ENCODE measurements at regions not wholly inside any gene's neighbourhood (a gene's known extent, or its start where the extent isn't known, plus 50 kb on each side); places are given as distances from the start of the nearest gene placed in this dataset.
A peak's percentile ranks its signal among the peaks of the same experiment; 100 is the strongest.

DNA sequence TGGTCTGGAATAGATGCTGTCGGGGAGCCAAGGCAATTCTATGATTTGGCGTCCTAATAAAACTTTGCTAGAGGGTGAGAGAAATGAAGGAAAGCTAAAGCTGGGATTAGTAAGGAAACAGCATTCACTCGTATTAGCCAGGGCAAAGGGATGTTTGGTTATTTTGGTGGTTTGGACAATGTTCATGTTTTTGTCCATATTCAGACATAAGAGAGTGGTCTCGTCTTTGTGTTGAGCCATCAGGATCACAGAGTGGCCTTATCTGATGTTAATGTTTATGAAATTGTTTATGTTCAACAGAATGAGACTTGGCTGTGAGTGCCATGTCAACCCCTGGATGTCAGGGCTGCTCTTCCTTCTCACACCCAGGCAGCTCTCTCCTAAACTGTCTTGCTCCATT is 58.9 kb upstream of the EPC2 start:
- intact Hi-C loops (cut with micrococcal nuclease), result no loop called here
- POLR2A ChIA-PET (ENCODE audit: partially characterized antibody), result no interaction called here
- no peak overlapping the region for H3K4me3 ChIP-seq (ENCODE audit: low read length in 2 of 2)
- Mint-ChIP-seq H3K27ac (no peak overlapping the region), H3K4me1 (peaks cover 0 to 5% (median under 1%) of the 10 kb centered on the region in 4 donors), H3K36me3 (no peaks in the 10 kb centered on the region), H3K4me3 (no peak overlapping the region), H3K9me3 (peaks cover 0 to 4% (median 0%) of the 10 kb centered on the region in 8 donors), H3K27me3 (no peaks in the 10 kb centered on the region)
- CTCF ChIA-PET (ENCODE audit: partially characterized antibody), result interaction anchor here (1.0 to 1.8 kb wide), 2 partner anchors 19 to 76 kb away, joined by 3 read pairs; no protein-coding TSS in a partner anchor
- H3K36me3 ChIP-seq (ENCODE audit: insufficient read depth, low read length), result no peaks in the 10 kb centered on the region
- H3K27ac ChIP-seq (ENCODE audit: low read depth, low read length), result no peak overlapping the region
- no peak for DNase-seq
- no peaks in the 10 kb centered on the region for H3K4me1 ChIP-seq (ENCODE audit: insufficient read depth, low read length)
- H3K27me3 ChIP-seq (ENCODE audit: insufficient read depth, low read length), result no peaks in the 10 kb centered on the region
- H3K9me3 ChIP-seq (ENCODE audit: control insufficient read depth in 1 of 2, low read length in 2 of 2), result no peaks in the 10 kb centered on the region

DNA sequence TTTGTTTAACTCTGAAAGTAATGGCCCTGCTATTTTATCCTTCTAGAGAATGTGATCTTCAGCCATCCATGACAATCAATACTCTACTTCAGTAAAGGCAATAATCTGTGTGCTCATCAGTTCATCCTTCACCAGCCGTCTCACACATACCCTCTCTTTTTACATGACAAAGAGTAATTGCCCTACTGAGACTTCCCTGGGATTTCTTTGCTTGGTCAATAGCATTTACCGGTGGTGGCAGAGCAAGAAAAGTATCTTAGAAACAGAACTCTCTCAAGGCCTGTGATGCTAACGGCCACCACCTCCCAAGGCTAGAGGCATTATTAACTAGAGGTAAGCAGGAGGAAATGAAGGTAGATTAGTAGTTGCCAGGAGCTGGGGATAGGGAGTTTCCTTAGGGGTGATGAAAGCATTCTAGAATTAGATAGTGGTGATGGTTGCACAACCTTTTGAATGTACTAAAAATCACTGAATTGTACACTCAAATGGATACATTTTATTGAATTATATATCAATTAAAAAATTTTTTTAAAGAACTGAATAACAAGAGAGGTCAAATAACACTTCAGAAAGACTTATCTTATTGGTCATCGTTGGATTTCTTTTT is 57.9 kb upstream of the EPC2 start:
- Mint-ChIP-seq H3K9me3 (peaks cover 0 to 4% (median 0%) of the 10 kb centered on the region in 8 donors), H3K27ac (no peak overlapping the region), H3K4me1 (peaks cover 0 to 5% (median under 1%) of the 10 kb centered on the region in 4 donors), H3K36me3 (no peaks in the 10 kb centered on the region), H3K4me3 (no peak overlapping the region), H3K27me3 (no peaks in the 10 kb centered on the region)
- Histone ChIP-seq H3K27ac (ENCODE audit: low read depth, low read length) (no peak overlapping the region), H3K9me3 (ENCODE audit: control insufficient read depth in 1 of 2, low read length in 2 of 2) (no peaks in the 10 kb centered on the region), H3K4me3 (ENCODE audit: low read length in 2 of 2) (no peak overlapping the region), H3K27me3 (ENCODE audit: insufficient read depth, low read length) (no peaks in the 10 kb centered on the region), H3K36me3 (ENCODE audit: insufficient read depth, low read length) (no peaks in the 10 kb centered on the region), H3K4me1 (ENCODE audit: insufficient read depth, low read length) (no peaks in the 10 kb centered on the region)
- DNase-seq, result no peak
- intact Hi-C loops (cut with micrococcal nuclease), result no loop called here
- POLR2A ChIA-PET (ENCODE audit: partially characterized antibody), result no interaction called here
- CTCF ChIA-PET (ENCODE audit: partially characterized antibody), result interaction anchor here (1.2 to 1.8 kb wide), 3 partner anchors 9 to 77 kb away, joined by 3 to 4 read pairs (median 3); no protein-coding TSS in a partner anchor

DNA sequence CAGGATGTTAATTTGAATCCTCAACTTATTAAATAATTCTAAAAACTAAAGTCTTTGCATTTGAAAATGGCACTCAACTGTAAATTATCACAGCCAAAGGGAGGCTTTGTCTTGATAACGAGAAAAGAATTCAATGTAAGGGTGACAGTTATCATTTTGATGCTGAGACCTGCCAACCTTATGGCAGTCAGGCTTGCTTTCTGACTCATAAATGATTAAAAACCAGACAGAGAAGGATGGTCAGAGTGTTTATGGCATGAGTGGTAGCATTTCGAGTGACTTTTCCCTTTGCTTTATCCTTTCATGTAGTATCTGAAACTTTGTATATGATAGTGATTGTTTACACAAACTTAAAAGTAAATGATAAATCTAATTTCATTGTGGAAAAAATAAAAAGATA is 53.9 kb upstream of the EPC2 start:
- H3K9me3 ChIP-seq (ENCODE audit: control insufficient read depth in 1 of 2, low read length in 2 of 2), result no peaks in the 10 kb centered on the region
- Mint-ChIP-seq H3K4me3 (no peak overlapping the region), H3K27ac (no peak overlapping the region), H3K27me3 (no peaks in the 10 kb centered on the region), H3K4me1 (no peaks in the 10 kb centered on the region), H3K9me3 (peaks cover 0 to 4% (median 0%) of the 10 kb centered on the region in 8 donors), H3K36me3 (no peaks in the 10 kb centered on the region)
- H3K4me3 ChIP-seq (ENCODE audit: low read length in 2 of 2), result no peak overlapping the region
- no peaks in the 10 kb centered on the region for H3K27me3 ChIP-seq (ENCODE audit: insufficient read depth, low read length)
- intact Hi-C loops (cut with micrococcal nuclease), result no loop called here
- H3K27ac ChIP-seq (ENCODE audit: low read depth, low read length), result no peak overlapping the region
- DNase-seq, result no peak
- CTCF ChIA-PET (ENCODE audit: partially characterized antibody), result no interaction called here
- no peaks in the 10 kb centered on the region for H3K36me3 ChIP-seq (ENCODE audit: insufficient read depth, low read length)
- no peaks in the 10 kb centered on the region for H3K4me1 ChIP-seq (ENCODE audit: insufficient read depth, low read length)
- POLR2A ChIA-PET (ENCODE audit: partially characterized antibody), result interaction anchor here (1.2 kb wide), 1 partner anchor 44 kb away, joined by 3 read pairs; no protein-coding TSS in a partner anchor

GRCh38 chr2:148592791-148593190 is 51.8 kb upstream of the EPC2 start:
- Mint-ChIP-seq H3K4me3 (no peak overlapping the region), H3K9me3 (peaks cover 0 to 1% (median 0%) of the 10 kb centered on the region in 8 donors), H3K4me1 (no peaks in the 10 kb centered on the region), H3K27me3 (no peaks in the 10 kb centered on the region), H3K36me3 (no peaks in the 10 kb centered on the region), H3K27ac (no peak overlapping the region)
- H3K4me3 ChIP-seq (ENCODE audit: low read length in 2 of 2), result no peak overlapping the region
- ChIA-PET CTCF (ENCODE audit: partially characterized antibody) (no interaction called here), POLR2A (ENCODE audit: partially characterized antibody) (no interaction called here)
- H3K27me3 ChIP-seq (ENCODE audit: insufficient read depth, low read length), result no peaks in the 10 kb centered on the region
- no peaks in the 10 kb centered on the region for H3K4me1 ChIP-seq (ENCODE audit: insufficient read depth, low read length)
- no peaks in the 10 kb centered on the region for H3K9me3 ChIP-seq (ENCODE audit: control insufficient read depth in 1 of 2, low read length in 2 of 2)
- DNase-seq, result no peak
- H3K36me3 ChIP-seq (ENCODE audit: insufficient read depth, low read length), result no peaks in the 10 kb centered on the region
- intact Hi-C loops (cut with micrococcal nuclease), result no loop called here
- H3K27ac ChIP-seq (ENCODE audit: low read depth, low read length), result no peak overlapping the region

DNA sequence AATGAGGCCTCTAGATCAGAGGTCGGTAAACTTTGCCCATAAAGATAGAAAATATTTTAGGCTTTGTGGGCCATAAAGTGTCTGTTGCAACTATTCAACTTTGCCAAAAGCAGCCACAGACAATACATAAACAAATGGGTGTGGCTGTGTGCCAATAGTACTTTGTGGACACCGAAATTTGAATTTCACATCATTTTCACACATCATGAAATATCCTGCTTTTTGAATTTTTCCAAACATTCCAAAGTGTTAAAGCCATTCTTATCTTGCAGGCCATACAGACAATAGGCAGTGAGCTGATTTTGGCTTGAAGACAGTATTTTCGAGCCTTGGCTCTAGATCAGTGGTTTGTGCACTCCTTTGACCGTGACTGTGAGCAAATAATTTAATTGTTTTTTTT is 51.1 kb upstream of the EPC2 start:
- no peaks in the 10 kb centered on the region for H3K4me1 ChIP-seq (ENCODE audit: insufficient read depth, low read length)
- no peak overlapping the region for H3K27ac Mint-ChIP-seq
- ChIA-PET CTCF (ENCODE audit: partially characterized antibody) (no interaction called here), POLR2A (ENCODE audit: partially characterized antibody) (no interaction called here)
- no peak overlapping the region for H3K4me3 Mint-ChIP-seq
- H3K4me1 Mint-ChIP-seq, result no peaks in the 10 kb centered on the region
- no peaks in the 10 kb centered on the region for H3K9me3 ChIP-seq (ENCODE audit: control insufficient read depth in 1 of 2, low read length in 2 of 2)
- no peaks in the 10 kb centered on the region for H3K27me3 Mint-ChIP-seq
- no peaks in the 10 kb centered on the region for H3K36me3 ChIP-seq (ENCODE audit: insufficient read depth, low read length)
- H3K4me3 ChIP-seq (ENCODE audit: low read length in 2 of 2), result no peak overlapping the region
- peaks cover 0 to 1% (median 0%) of the 10 kb centered on the region in 8 donors for H3K9me3 Mint-ChIP-seq
- no peaks in the 10 kb centered on the region for H3K27me3 ChIP-seq (ENCODE audit: insufficient read depth, low read length)
- no peaks in the 10 kb centered on the region for H3K36me3 Mint-ChIP-seq
- intact Hi-C loops (cut with micrococcal nuclease), result no loop called here
- no peak for DNase-seq
- H3K27ac ChIP-seq (ENCODE audit: low read depth, low read length), result no peak overlapping the region

DNA sequence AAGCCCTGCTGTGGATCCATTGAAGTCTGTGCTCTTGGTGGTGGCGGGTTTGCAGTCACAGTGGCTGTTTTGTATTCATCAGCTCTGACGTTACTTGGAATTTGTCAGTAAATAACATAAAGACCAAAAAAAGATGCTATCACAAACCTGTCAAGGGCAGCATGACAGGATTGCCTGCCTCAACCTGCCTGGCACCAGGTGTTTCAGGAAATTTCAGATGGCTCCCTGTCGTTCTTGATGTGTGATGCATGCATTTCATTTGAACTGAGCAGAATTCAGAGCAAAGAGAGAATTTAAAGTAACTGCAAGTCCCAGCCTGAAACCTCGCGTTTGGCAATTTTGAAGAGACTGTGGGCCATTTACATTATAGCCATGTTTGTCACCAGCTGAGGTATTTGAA is 50.3 kb upstream of the EPC2 start:
- no peaks in the 10 kb centered on the region for H3K27me3 ChIP-seq (ENCODE audit: insufficient read depth, low read length)
- Mint-ChIP-seq H3K36me3 (no peaks in the 10 kb centered on the region), H3K4me1 (peaks cover 0 to 1% (median under 1%) of the 10 kb centered on the region in 4 donors), H3K9me3 (peaks cover 0 to 1% (median 0%) of the 10 kb centered on the region in 8 donors), H3K27ac (peak overlapping the region in 1 of 7 donors; percentile 25), H3K27me3 (no peaks in the 10 kb centered on the region), H3K4me3 (no peak overlapping the region)
- intact Hi-C loops (cut with micrococcal nuclease), result no loop called here
- no peak overlapping the region for H3K4me3 ChIP-seq (ENCODE audit: low read length in 2 of 2)
- no peaks in the 10 kb centered on the region for H3K4me1 ChIP-seq (ENCODE audit: insufficient read depth, low read length)
- no peak for DNase-seq
- ChIA-PET POLR2A (ENCODE audit: partially characterized antibody) (no interaction called here), CTCF (ENCODE audit: partially characterized antibody) (no interaction called here)
- H3K27ac ChIP-seq (ENCODE audit: low read depth, low read length), result no peak overlapping the region
- H3K9me3 ChIP-seq (ENCODE audit: control insufficient read depth in 1 of 2, low read length in 2 of 2), result no peaks in the 10 kb centered on the region
- no peaks in the 10 kb centered on the region for H3K36me3 ChIP-seq (ENCODE audit: insufficient read depth, low read length)
